Thyroid gland (tissue), 4 donors: ENCODE measurements at regions not wholly inside any gene's neighbourhood (a gene's known extent, or its start where the extent isn't known, plus 50 kb on each side); places are given as distances from the start of the nearest gene placed in this dataset.

ENCODE experiments used
- CTCF ChIP-seq, 6 experiments: fragments of 200-600 bp in 3 of 6; fragments of 450-650 bp in 3 of 6; sonication (generic) in 3 of 6; IDR thresholded peaks; one replicate each; pipeline ENCODE4 v1.5.1; 2016 to 2019; ENCODE audit warnings: antibody characterized with exemption in 6 of 6, mild to moderate bottlenecking in 2 of 6, inconsistent platforms in 1 of 6, moderate library complexity in 1 of 6
- POLR2A ChIP-seq, 2 donors: fragments of 450-650 bp; IDR thresholded peaks; one replicate each; pipeline ENCODE4 v1.6.1; 2017; ENCODE audit warnings: antibody characterized with exemption in 2 of 2, mild to moderate bottlenecking in 2 of 2, moderate library complexity in 1 of 2

DNA sequence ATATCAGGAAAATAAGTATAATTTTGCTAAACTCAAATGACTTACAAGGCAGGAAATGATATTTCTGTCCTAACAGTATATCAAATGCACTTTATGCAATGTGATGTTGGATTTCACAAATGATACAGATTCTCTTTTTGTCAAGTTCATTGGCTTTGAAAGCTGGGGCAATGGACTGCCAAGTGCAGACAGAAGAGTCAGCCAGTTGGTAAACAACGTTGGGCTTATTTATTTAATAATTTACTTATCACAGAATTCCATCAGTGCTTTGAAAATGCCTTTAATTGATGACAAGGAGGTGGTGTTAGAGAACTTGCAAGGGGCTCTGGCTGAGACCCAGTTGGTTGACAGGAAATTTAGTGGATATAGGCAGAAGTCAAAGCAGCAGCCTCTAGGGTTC lies 79.9 kb upstream of the ADGRG2 start:
- TF ChIP-seq CTCF (IDR thresholded peaks at IDR 0.05) = no peak
- TF ChIP-seq POLR2A (IDR thresholded peaks at IDR 0.05) = no peak
